B cell (primary cell): ENCODE measurements at regions not wholly inside any gene's neighbourhood (a gene's known extent, or its start where the extent isn't known, plus 50 kb on each side); places are given as distances from the start of the nearest gene placed in this dataset.
"Not testable (repeated sequence)": the region's sequence is repeated elsewhere in the genome, so short reads cannot be mapped to it uniquely, and the experiment has no call there.

Source experiments
- ATAC-seq: fragments of 200-7000 bp; cut with Tn5 transposase; one replicate; pipeline ENCODE4 v1.10.0; 2021; ENCODE audit warnings: low read depth, mild to moderate bottlenecking, moderate number of reproducible peaks, moderate library complexity
- CTCF ChIA-PET: fragments of 350-600 bp; sonication (Branson Sonifier 250); formaldehyde crosslinking; loops from one replicate; lab custom pipeline; 2021; ENCODE audit warnings: antibody characterized with exemption, inconsistent platforms; lab: Charles Lee
- POLR2A ChIA-PET: fragments of 350-600 bp; sonication (Branson Sonifier 250); formaldehyde crosslinking; loops from one replicate; lab custom pipeline; 2021; ENCODE audit warnings: antibody characterized with exemption; lab: Charles Lee
- DNase-seq: peaks from one replicate; pipeline ENCODE4 v3.0.0; 2013
- H2AFZ ChIP-seq: 2 replicates; pipeline ENCODE4 v1.6.1; 2012; ENCODE audit warnings: mild to moderate bottlenecking, low read depth, low read length; ENCODE audit not compliant: insufficient read depth, poor library complexity, severe bottlenecking
- H3K27ac ChIP-seq, 2 donors: 1 replicate in 1 of 2; 2 replicates in 1 of 2; pipeline ENCODE4 v1.5.1; 2012 to 2013; ENCODE audit warnings: low read length in 2 of 2, mild to moderate bottlenecking in 2 of 2, moderate library complexity in 1 of 2
- H3K27me3 ChIP-seq, 4 experiments: fragments of 200-600 bp in 1 of 4; sonication (generic) in 1 of 4; replicated peaks in 1 of 4; 1 replicate in 2 of 4; 2 replicates in 2 of 4; pipeline versions ENCODE4 v1.6.1 to v1.7.0; 2013 to 2016; ENCODE audit warnings: low read length in 3 of 4, mild to moderate bottlenecking in 2 of 4, mixed read lengths in 1 of 4, moderate library complexity in 1 of 4; ENCODE audit not compliant: insufficient read depth in 4 of 4, control insufficient read depth in 3 of 4; ENCODE audit errors: control extremely low read depth in 1 of 4
- H3K36me3 ChIP-seq, 2 experiments: replicated peaks in 1 of 2; 1 replicate in 1 of 2; 2 replicates in 1 of 2; pipeline versions ENCODE4 v1.6.1 to v1.7.1; 2013; ENCODE audit warnings: low read length in 1 of 2; ENCODE audit not compliant: insufficient read depth in 2 of 2, control insufficient read depth in 1 of 2; ENCODE audit errors: control extremely low read depth in 1 of 2, extremely low read depth in 1 of 2
- H3K4me1 ChIP-seq, 2 donors: fragments of 200-600 bp in 1 of 2; sonication (generic) in 1 of 2; 1 replicate in 1 of 2; 2 replicates in 1 of 2; pipeline versions ENCODE4 v1.5.1 to v1.6.1; 2013 to 2017; ENCODE audit warnings: low read length in 2 of 2; ENCODE audit not compliant: control insufficient read depth in 2 of 2, insufficient read depth in 2 of 2
- H3K4me2 ChIP-seq: replicated peaks from 2 replicates; pipeline ENCODE3; 2012; ENCODE audit warnings: mild to moderate bottlenecking, low read depth, low read length; ENCODE audit not compliant: poor library complexity, severe bottlenecking
- H3K4me3 ChIP-seq, 5 experiments: fragments of 200-600 bp in 1 of 5; sonication (generic) in 1 of 5; 1 replicate in 3 of 5; 2 replicates in 2 of 5; pipeline versions ENCODE4 v1.5.1 to v1.7.0; 2011 to 2016; ENCODE audit warnings: low read length in 4 of 5, mild to moderate bottlenecking in 4 of 5, low read depth in 2 of 5, control low read depth in 1 of 5, moderate library complexity in 1 of 5; ENCODE audit not compliant: insufficient read depth in 1 of 5; ENCODE audit errors: control extremely low read depth in 1 of 5, extremely low read depth in 1 of 5
- H3K79me2 ChIP-seq: fragments of 200-600 bp; sonication (generic); one replicate; pipeline ENCODE4 v1.6.0; 2016; ENCODE audit warnings: low read length; ENCODE audit not compliant: control insufficient read depth, insufficient read depth
- H3K9ac ChIP-seq: fragments of 200-600 bp; sonication (generic); 2 replicates; pipeline ENCODE4 v1.6.1; 2017; ENCODE audit warnings: mild to moderate bottlenecking, low read length, moderate library complexity
- H3K9me3 ChIP-seq, 3 donors: one replicate each; pipeline versions ENCODE4 v1.6.1 to v1.7.1; 2013; ENCODE audit warnings: low read length in 2 of 3; ENCODE audit not compliant: control insufficient read depth in 2 of 3, insufficient read depth in 1 of 3; ENCODE audit errors: control extremely low read depth in 1 of 3
- H4K20me1 ChIP-seq: 2 replicates; pipeline ENCODE4 v1.6.0; 2012; ENCODE audit warnings: mild to moderate bottlenecking, low read length; ENCODE audit not compliant: insufficient read depth, control insufficient read depth, poor library complexity, severe bottlenecking
- H3K27ac Mint-ChIP-seq: one replicate; pipeline ENCODE4 v1.8.0; 2021; ENCODE audit warnings: mixed read lengths
- H3K27me3 Mint-ChIP-seq: one replicate; pipeline ENCODE4 v1.8.0; 2021; ENCODE audit warnings: mixed read lengths
- H3K4me1 Mint-ChIP-seq: one replicate; pipeline ENCODE4 v1.8.0; 2021; ENCODE audit warnings: mixed read lengths
- H3K4me3 Mint-ChIP-seq: one replicate; pipeline ENCODE4 v1.8.0; 2021; ENCODE audit warnings: mixed read lengths
- H3K9me3 Mint-ChIP-seq: one replicate; pipeline ENCODE4 v1.8.0; 2022; ENCODE audit warnings: mixed read lengths; ENCODE audit not compliant: insufficient read depth
- EZH2 ChIP-seq: IDR thresholded peaks from 2 replicates; pipeline ENCODE4 v1.6.1; 2012; ENCODE audit warnings: borderline replicate concordance, low read depth, mild to moderate bottlenecking, moderate library complexity, low read length; ENCODE audit not compliant: insufficient read depth, poor library complexity, severe bottlenecking
- WGBS: methylation state at CpG from one replicate; pipeline ENCODE4 v1.1.5; 2013; ENCODE audit warnings: missing lambda C conversion rate; ENCODE audit not compliant: insufficient coverage; 5-methylcytosine and 5-hydroxymethylcytosine counted together
- intact Hi-C: fragments of 100-400 bp; cut with micrococcal nuclease; formaldehyde crosslinking; loops from one replicate; pipeline ENCODE4 v1.10.0; 2022
- TF ChIP-seq, protein P1 (sequence below): fragments of 200-600 bp; IDR thresholded peaks from one replicate; pipeline ENCODE4 v1.8.0; 2022; ENCODE audit warnings: antibody characterized with exemption, mild to moderate bottlenecking

DNA sequence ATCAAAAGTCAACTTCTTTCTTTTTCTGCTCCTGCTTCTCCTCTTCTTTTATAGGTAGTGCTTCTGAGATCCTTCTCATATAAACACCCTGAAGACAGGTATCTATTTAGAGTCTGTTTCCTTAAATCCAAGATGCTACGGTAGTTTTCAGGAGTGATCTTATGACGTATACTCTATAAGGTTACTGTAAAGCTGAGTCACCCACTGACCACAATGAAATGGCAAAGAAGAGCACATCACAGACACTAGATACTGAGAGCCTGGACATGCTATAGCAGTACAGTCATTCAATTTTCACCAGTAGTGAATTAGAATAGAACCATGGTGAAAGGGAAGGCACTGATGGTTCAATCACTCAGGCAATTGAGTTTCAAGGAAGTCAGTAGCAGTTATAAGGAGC, 412.5 kb downstream of the ADAM29 start:
- no peaks in the 10 kb centered on the region for H3K4me1 ChIP-seq
- H3K4me2 ChIP-seq: no peak overlapping the region
- ChIA-PET CTCF (no interaction called here), POLR2A (no interaction called here)
- Mint-ChIP-seq H3K4me3 (no peak overlapping the region), H3K27me3 (no peaks in the 10 kb centered on the region), H3K4me1 (no peaks in the 10 kb centered on the region), H3K9me3 (no peaks in the 10 kb centered on the region), H3K27ac (no peak overlapping the region)
- H3K4me3 ChIP-seq: no peak overlapping the region
- no peaks in the 10 kb centered on the region for H4K20me1 ChIP-seq
- no peak for ATAC-seq
- no peak overlapping the region for H3K27ac ChIP-seq
- no peak overlapping the region for H3K9ac ChIP-seq
- 80% methylated on average over 2 of the region's 2 CpGs for whole genome bisulfite sequencing
- H3K36me3 ChIP-seq: no peaks in the 10 kb centered on the region
- no peak overlapping the region for H2AFZ ChIP-seq
- no peaks in the 10 kb centered on the region for H3K9me3 ChIP-seq
- intact Hi-C loops: no loop called here
- no peaks in the 10 kb centered on the region for H3K27me3 ChIP-seq
- H3K79me2 ChIP-seq: no peaks in the 10 kb centered on the region
- DNase-seq: no peak
- TF ChIP-seq EZH2: no peak
- TF ChIP-seq, protein P1, sequence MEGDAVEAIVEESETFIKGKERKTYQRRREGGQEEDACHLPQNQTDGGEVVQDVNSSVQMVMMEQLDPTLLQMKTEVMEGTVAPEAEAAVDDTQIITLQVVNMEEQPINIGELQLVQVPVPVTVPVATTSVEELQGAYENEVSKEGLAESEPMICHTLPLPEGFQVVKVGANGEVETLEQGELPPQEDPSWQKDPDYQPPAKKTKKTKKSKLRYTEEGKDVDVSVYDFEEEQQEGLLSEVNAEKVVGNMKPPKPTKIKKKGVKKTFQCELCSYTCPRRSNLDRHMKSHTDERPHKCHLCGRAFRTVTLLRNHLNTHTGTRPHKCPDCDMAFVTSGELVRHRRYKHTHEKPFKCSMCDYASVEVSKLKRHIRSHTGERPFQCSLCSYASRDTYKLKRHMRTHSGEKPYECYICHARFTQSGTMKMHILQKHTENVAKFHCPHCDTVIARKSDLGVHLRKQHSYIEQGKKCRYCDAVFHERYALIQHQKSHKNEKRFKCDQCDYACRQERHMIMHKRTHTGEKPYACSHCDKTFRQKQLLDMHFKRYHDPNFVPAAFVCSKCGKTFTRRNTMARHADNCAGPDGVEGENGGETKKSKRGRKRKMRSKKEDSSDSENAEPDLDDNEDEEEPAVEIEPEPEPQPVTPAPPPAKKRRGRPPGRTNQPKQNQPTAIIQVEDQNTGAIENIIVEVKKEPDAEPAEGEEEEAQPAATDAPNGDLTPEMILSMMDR: no peak

DNA sequence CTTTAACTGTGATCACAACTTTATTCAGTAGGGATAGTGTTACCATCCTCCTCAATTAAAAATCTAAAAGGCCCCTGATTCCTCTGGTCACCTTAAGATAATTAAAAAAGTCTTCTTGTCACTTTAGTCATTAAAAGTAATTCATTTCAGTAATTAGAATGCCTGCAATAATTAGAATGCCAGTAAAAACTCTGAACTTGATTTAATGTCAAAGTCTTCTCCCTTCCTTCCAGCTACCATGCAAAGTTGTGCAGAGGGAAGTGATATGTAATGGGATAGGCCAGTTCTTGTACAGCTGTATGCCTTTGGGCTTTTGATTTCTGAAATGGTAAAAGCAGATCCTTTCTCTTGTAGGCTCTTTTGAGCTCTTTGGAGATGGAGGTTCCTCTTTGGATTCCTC, 417.2 kb downstream of the ADAM29 start:
- Histone ChIP-seq H3K9me3 (peaks cover 0 to 2% (median 0%) of the 10 kb centered on the region in 3 donors), H3K79me2 (no peaks in the 10 kb centered on the region), H3K4me3 (no peak overlapping the region), H3K27me3 (no peaks in the 10 kb centered on the region), H4K20me1 (no peaks in the 10 kb centered on the region), H3K9ac (no peak overlapping the region), H3K36me3 (no peaks in the 10 kb centered on the region), H3K27ac (no peak overlapping the region), H3K4me2 (no peak overlapping the region), H3K4me1 (no peaks in the 10 kb centered on the region), H2AFZ (no peak overlapping the region)
- ATAC-seq: no peak
- H3K27me3 Mint-ChIP-seq: no peaks in the 10 kb centered on the region
- no peak overlapping the region for H3K4me3 Mint-ChIP-seq
- no peaks in the 10 kb centered on the region for H3K9me3 Mint-ChIP-seq
- POLR2A ChIA-PET: no interaction called here
- CTCF ChIA-PET: no interaction called here
- TF ChIP-seq, protein P1: no peak
- no peak for TF ChIP-seq EZH2
- H3K27ac Mint-ChIP-seq: no peak overlapping the region
- no peaks in the 10 kb centered on the region for H3K4me1 Mint-ChIP-seq
- no peak for DNase-seq
- intact Hi-C loops: no loop called here

DNA sequence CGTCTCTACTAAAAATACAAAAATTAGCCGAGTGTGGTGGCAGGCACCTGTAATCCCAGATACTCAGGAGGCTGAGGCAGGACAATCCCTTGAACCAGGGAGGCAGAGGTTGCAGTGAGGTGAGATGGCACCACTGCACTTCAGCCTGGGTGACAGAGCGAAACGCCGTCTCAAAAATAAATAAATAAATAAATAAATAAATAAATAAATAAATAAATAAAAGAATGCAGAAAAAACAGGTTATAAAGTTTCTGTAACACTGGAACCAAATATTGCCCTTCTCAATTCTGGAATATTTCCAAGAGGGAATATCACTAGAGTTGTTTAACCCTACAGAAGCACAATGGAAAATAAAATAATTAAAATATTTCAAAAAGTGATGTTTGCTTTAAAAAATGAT, 418.4 kb downstream of the ADAM29 start:
- H3K4me3 ChIP-seq, H3K4me2 ChIP-seq, intact Hi-C loops, H3K4me3 Mint-ChIP-seq, H3K27ac ChIP-seq, H3K9ac ChIP-seq, H3K79me2 ChIP-seq, H3K4me1 Mint-ChIP-seq, H3K4me1 ChIP-seq, CTCF ChIA-PET, H3K36me3 ChIP-seq, H3K27ac Mint-ChIP-seq, DNase-seq, H3K9me3 ChIP-seq, H3K27me3 Mint-ChIP-seq, ATAC-seq, H4K20me1 ChIP-seq, H3K9me3 Mint-ChIP-seq, H2AFZ ChIP-seq, H3K27me3 ChIP-seq, POLR2A ChIA-PET: not testable (repeated sequence)
- no CpG with 5 or more reads among the region's 5 CpGs for WGBS
